Activated naive CD8-positive, alpha-beta T cell treated with anti-CD3 and anti-CD28 coated beads for 36 hours (primary cell): ENCODE measurements at regions not wholly inside any gene's neighbourhood (a gene's known extent, or its start where the extent isn't known, plus 50 kb on each side); places are given as distances from the start of the nearest gene placed in this dataset.

Source experiments
- DNase-seq: peaks from one replicate; pipeline ENCODE4 v3.0.0; 2021
- H3K27ac Mint-ChIP-seq: one replicate; pipeline ENCODE4 v1.8.0; 2022; ENCODE audit warnings: mild to moderate bottlenecking, moderate library complexity, mixed read lengths
- H3K27me3 Mint-ChIP-seq: one replicate; pipeline ENCODE4 v1.8.0; 2022; ENCODE audit warnings: mild to moderate bottlenecking, mixed read lengths
- H3K36me3 Mint-ChIP-seq: one replicate; pipeline ENCODE4 v1.8.0; 2021; ENCODE audit warnings: mild to moderate bottlenecking, mixed read lengths
- H3K4me1 Mint-ChIP-seq: one replicate; pipeline ENCODE4 v1.8.0; 2021; ENCODE audit warnings: mixed read lengths
- H3K4me3 Mint-ChIP-seq: one replicate; pipeline ENCODE4 v1.8.0; 2022; ENCODE audit warnings: mild to moderate bottlenecking, moderate library complexity, mixed read lengths
- H3K9me3 Mint-ChIP-seq: one replicate; pipeline ENCODE4 v1.8.0; 2022; ENCODE audit warnings: mixed read lengths

DNA sequence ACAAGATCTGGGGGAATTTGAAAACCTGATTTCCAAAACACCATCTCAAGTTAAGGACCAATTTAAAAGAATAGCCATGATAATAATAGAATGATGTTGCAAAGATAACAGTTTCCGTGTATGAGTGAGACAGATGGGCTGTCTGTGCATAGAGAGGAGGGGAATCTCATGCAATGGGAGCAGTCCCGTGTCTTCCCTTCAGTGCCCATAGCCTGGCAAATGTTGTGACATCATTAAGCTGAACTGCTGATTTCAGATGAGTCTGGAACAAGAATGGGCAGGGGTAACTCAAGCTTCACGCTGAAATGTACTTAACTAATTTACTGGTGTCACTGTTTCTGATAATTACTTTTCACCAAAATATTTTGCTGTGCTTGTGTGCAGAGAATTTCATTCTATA, 454.0 kb downstream of the FOXG1 start:
- H3K9me3 Mint-ChIP-seq: peaks cover 5% of the 10 kb centered on the region
- no peaks in the 10 kb centered on the region for H3K36me3 Mint-ChIP-seq
- H3K4me3 Mint-ChIP-seq: no peak overlapping the region
- H3K27ac Mint-ChIP-seq: no peak overlapping the region
- H3K27me3 Mint-ChIP-seq: no peaks in the 10 kb centered on the region
- no peaks in the 10 kb centered on the region for H3K4me1 Mint-ChIP-seq
- no peak for DNase-seq

GRCh38 chr14:29222006-29222405, 455.4 kb downstream of the FOXG1 start:
- Mint-ChIP-seq H3K4me1 (no peaks in the 10 kb centered on the region), H3K36me3 (no peaks in the 10 kb centered on the region), H3K4me3 (no peak overlapping the region), H3K27ac (no peak overlapping the region), H3K9me3 (peaks cover 2% of the 10 kb centered on the region), H3K27me3 (no peaks in the 10 kb centered on the region)
- DNase-seq: no peak

DNA sequence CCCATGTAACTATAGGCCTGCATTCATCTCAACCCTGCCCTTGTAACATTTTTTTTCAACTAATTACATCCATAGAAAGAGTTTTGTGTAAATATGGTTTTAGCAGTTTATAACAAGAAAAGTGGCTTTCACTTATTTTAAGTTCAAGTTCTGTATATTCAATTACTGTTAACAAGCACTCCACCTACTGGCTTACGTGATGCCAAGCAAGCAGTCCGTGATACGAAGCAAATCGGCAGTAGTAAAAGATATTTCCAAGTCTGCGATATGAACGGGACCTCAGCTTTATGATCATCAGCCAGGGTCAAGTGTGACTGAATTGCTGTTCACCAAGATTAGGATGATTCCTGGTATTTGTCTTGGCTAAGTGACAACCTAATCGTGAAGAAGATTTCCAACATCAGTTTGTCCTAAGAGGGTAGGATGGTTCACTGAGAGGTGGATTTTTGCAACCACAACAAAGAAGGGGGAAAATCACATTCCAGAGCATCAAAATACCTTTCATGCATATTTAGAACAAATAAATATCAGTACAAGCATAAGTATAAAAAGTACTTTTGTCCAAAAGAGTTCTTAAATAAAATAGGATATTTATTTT, 456.2 kb downstream of the FOXG1 start:
- H3K4me3 Mint-ChIP-seq: no peak overlapping the region
- H3K27me3 Mint-ChIP-seq: no peaks in the 10 kb centered on the region
- H3K9me3 Mint-ChIP-seq: peaks cover 2% of the 10 kb centered on the region
- H3K27ac Mint-ChIP-seq: no peak overlapping the region
- no peaks in the 10 kb centered on the region for H3K4me1 Mint-ChIP-seq
- no peak for DNase-seq
- no peaks in the 10 kb centered on the region for H3K36me3 Mint-ChIP-seq

- Mint-ChIP-seq H3K4me3 (no peak overlapping the region), H3K36me3 (no peaks in the 10 kb centered on the region), H3K27ac (no peak overlapping the region), H3K27me3 (no peaks in the 10 kb centered on the region), H3K4me1 (no peaks in the 10 kb centered on the region), H3K9me3 (peaks cover 1% of the 10 kb centered on the region)
- DNase-seq: no peak
These were observed 457.4 kb downstream of the FOXG1 start for GRCh38 chr14:29223947-29224346.

- H3K27ac Mint-ChIP-seq: no peak overlapping the region
- H3K9me3 Mint-ChIP-seq: no peaks in the 10 kb centered on the region
- H3K4me1 Mint-ChIP-seq: no peaks in the 10 kb centered on the region
- no peak for DNase-seq
- no peaks in the 10 kb centered on the region for H3K27me3 Mint-ChIP-seq
- H3K36me3 Mint-ChIP-seq: no peaks in the 10 kb centered on the region
- H3K4me3 Mint-ChIP-seq: no peak overlapping the region
These were observed 461.0 kb downstream of the FOXG1 start for GRCh38 chr14:29227631-29228030.

DNA sequence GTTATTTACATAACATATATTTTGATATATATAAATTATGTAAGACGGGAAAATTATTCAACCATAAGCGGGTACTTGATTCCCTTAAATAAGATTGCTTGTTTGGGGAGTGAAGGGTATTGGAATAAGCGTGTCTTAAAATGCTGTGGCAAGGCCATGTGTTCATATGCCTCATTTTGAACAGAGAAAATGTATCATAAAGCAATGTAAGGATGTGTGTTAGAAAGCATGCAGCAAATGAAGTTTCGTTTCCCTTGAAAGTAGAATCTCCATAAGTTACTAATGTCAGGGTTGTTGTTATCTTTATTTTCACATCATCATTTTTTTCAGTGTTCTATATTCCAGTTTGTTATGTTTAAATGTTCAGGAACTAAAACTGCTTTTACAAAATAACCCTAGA, 465.6 kb downstream of the FOXG1 start:
- H3K36me3 Mint-ChIP-seq: no peaks in the 10 kb centered on the region
- no peak overlapping the region for H3K27ac Mint-ChIP-seq
- DNase-seq: no peak
- H3K4me1 Mint-ChIP-seq: no peaks in the 10 kb centered on the region
- H3K4me3 Mint-ChIP-seq: no peak overlapping the region
- no peaks in the 10 kb centered on the region for H3K9me3 Mint-ChIP-seq
- no peaks in the 10 kb centered on the region for H3K27me3 Mint-ChIP-seq

GRCh38 chr14:29232711-29233110, 466.1 kb downstream of the FOXG1 start:
- no peak for DNase-seq
- Mint-ChIP-seq H3K27me3 (no peaks in the 10 kb centered on the region), H3K4me1 (no peaks in the 10 kb centered on the region), H3K4me3 (no peak overlapping the region), H3K9me3 (no peaks in the 10 kb centered on the region), H3K36me3 (no peaks in the 10 kb centered on the region), H3K27ac (no peak overlapping the region)

GRCh38 chr14:29233188-29233587, 466.6 kb downstream of the FOXG1 start:
- no peaks in the 10 kb centered on the region for H3K27me3 Mint-ChIP-seq
- H3K27ac Mint-ChIP-seq: no peak overlapping the region
- DNase-seq: no peak
- H3K4me1 Mint-ChIP-seq: no peaks in the 10 kb centered on the region
- H3K9me3 Mint-ChIP-seq: no peaks in the 10 kb centered on the region
- no peaks in the 10 kb centered on the region for H3K36me3 Mint-ChIP-seq
- H3K4me3 Mint-ChIP-seq: no peak overlapping the region

DNA sequence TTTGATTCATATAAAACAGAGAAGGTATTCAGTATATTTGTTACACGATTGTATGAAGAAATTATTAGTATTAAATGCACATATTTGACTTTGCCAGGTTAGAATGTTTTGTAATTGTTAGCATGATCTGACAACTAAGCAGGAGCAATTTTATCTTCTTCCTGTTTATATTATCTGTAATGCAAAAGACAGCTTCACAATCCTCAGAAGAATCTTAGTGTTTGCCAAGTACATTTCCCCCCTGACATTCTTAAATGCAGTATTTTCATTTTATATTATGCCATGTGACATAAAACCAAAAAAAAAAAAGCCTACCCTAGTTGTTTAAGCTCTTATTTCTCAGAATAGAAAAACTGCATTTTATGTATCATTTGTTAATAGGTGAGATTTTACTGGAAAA, 469.4 kb downstream of the FOXG1 start:
- DNase-seq: no peak
- no peak overlapping the region for H3K4me3 Mint-ChIP-seq
- no peaks in the 10 kb centered on the region for H3K36me3 Mint-ChIP-seq
- H3K27ac Mint-ChIP-seq: no peak overlapping the region
- no peaks in the 10 kb centered on the region for H3K27me3 Mint-ChIP-seq
- no peaks in the 10 kb centered on the region for H3K9me3 Mint-ChIP-seq
- H3K4me1 Mint-ChIP-seq: no peaks in the 10 kb centered on the region

DNA sequence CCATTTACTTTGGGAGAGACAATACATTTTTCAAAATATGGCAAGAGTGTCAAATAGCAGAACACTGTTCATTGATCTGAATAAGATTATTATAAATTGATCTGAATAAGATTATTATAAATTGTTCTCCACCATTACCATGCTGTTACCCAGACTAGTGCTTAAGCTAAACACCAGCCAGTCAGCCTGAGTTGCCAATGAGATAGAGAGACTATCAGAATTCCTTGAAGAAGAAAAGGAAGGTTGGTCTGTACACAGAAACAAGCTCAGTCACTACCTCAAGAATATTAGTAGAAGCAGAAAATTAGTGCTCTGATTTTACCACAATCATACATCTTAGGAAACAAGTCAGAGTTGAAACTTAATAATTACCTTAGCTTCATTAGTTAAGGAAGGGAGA, 469.8 kb downstream of the FOXG1 start:
- Mint-ChIP-seq H3K4me3 (no peak overlapping the region), H3K27ac (no peak overlapping the region), H3K36me3 (no peaks in the 10 kb centered on the region), H3K27me3 (no peaks in the 10 kb centered on the region), H3K4me1 (no peaks in the 10 kb centered on the region), H3K9me3 (no peaks in the 10 kb centered on the region)
- DNase-seq: no peak

DNA sequence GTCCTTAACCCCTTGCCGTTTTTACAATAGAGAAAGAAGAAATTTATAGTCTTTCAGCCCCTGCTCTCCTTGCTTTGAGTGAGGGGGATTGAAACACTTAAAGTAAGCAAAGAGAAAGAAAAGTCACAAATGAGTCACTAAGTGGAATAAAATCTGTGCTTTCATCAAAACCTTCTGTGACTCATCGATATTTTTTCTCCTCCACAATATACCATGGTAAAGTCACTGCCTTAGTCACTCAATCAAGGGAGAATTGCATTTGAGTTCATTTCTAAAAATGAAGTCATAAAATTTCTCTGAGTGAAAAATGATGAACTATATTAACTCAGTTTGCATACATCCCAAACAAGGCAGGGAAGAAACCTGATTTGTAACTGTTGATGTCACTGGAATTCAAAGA, 470.3 kb downstream of the FOXG1 start:
- DNase-seq: no peak
- no peak overlapping the region for H3K4me3 Mint-ChIP-seq
- H3K27me3 Mint-ChIP-seq: no peaks in the 10 kb centered on the region
- no peaks in the 10 kb centered on the region for H3K9me3 Mint-ChIP-seq
- no peaks in the 10 kb centered on the region for H3K4me1 Mint-ChIP-seq
- no peak overlapping the region for H3K27ac Mint-ChIP-seq
- H3K36me3 Mint-ChIP-seq: no peaks in the 10 kb centered on the region

- Mint-ChIP-seq H3K27me3 (no peaks in the 10 kb centered on the region), H3K9me3 (peaks cover 2% of the 10 kb centered on the region), H3K27ac (no peak overlapping the region), H3K36me3 (no peaks in the 10 kb centered on the region), H3K4me3 (no peak overlapping the region), H3K4me1 (no peaks in the 10 kb centered on the region)
- no peak for DNase-seq
These were observed 473.5 kb downstream of the FOXG1 start for GRCh38 chr14:29240066-29240465.

- Mint-ChIP-seq H3K4me1 (no peaks in the 10 kb centered on the region), H3K9me3 (peaks cover 6% of the 10 kb centered on the region), H3K27me3 (no peaks in the 10 kb centered on the region), H3K27ac (no peak overlapping the region), H3K36me3 (no peaks in the 10 kb centered on the region), H3K4me3 (no peak overlapping the region)
- DNase-seq: no peak
These were observed 476.5 kb downstream of the FOXG1 start for GRCh38 chr14:29242755-29243754.

GRCh38 chr14:29255692-29256091, 489.1 kb downstream of the FOXG1 start:
- Mint-ChIP-seq H3K9me3 (peaks cover 4% of the 10 kb centered on the region), H3K4me3 (no peak overlapping the region), H3K36me3 (no peaks in the 10 kb centered on the region), H3K27me3 (no peaks in the 10 kb centered on the region), H3K27ac (no peak overlapping the region), H3K4me1 (no peaks in the 10 kb centered on the region)
- DNase-seq: no peak

- Mint-ChIP-seq H3K9me3 (peaks cover 6% of the 10 kb centered on the region), H3K36me3 (no peaks in the 10 kb centered on the region), H3K27ac (no peak overlapping the region), H3K4me1 (no peaks in the 10 kb centered on the region), H3K4me3 (no peak overlapping the region), H3K27me3 (no peaks in the 10 kb centered on the region)
- DNase-seq: no peak
These were observed 496.4 kb downstream of the FOXG1 start for GRCh38 chr14:29262979-29263378.

DNA sequence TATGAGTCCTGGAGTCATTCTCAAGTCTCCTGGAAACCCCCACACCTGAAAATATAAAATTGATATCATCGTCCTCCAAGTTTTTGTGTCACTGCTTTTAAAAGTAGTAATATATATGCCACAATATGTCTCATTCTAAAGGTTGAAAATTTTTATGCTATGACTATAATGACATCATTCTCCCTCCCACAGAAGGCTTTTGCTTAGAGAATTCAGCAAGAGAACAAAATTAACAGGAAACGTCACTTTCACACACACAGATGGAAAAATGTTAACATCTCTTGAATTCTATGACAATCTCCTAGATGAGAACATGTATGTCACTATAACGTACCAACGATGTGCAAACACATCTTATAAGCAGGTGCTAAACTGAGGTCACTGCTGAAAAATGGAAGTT, 498.3 kb downstream of the FOXG1 start:
- peaks cover 6% of the 10 kb centered on the region for H3K9me3 Mint-ChIP-seq
- no peak for DNase-seq
- no peaks in the 10 kb centered on the region for H3K36me3 Mint-ChIP-seq
- H3K4me1 Mint-ChIP-seq: no peaks in the 10 kb centered on the region
- no peaks in the 10 kb centered on the region for H3K27me3 Mint-ChIP-seq
- no peak overlapping the region for H3K27ac Mint-ChIP-seq
- H3K4me3 Mint-ChIP-seq: no peak overlapping the region
